ENCODE measurements at regions not wholly inside any gene's neighbourhood (a gene's known extent, or its start where the extent isn't known, plus 50 kb on each side); places are given as distances from the start of the nearest gene placed in this dataset.
"Not testable (repeated sequence)": the region's sequence is repeated elsewhere in the genome, so short reads cannot be mapped to it uniquely, and the experiment has no call there.

GRCh38 chr1:30464187-30464617, 259.2 kb downstream of the MATN1 start:
- no peak for TF ChIP-seq CTCF (IDR thresholded peaks at IDR 0.05; ENCODE audit: low read depth, low read length)
- H3K4me3 ChIP-seq (ENCODE audit: low read depth, low read length) = no peak overlapping the region

GRCh38 chr1:30462826-30463425, 260.5 kb downstream of the MATN1 start:
- Histone ChIP-seq H3K27me3 (ENCODE audit: insufficient read depth, low read depth, severe bottlenecking) (no peaks in the 10 kb centered on the region), H3K36me3 (no peaks in the 10 kb centered on the region), H3K4me3 (ENCODE audit: low read depth, low read length) (no peak overlapping the region), H3K9me3 (ENCODE audit: severe bottlenecking) (no peaks in the 10 kb centered on the region), H3K27ac (no peak overlapping the region)
- TF ChIP-seq CTCF (IDR thresholded peaks at IDR 0.05; ENCODE audit: low read depth, low read length) = no peak
- no peak for DNase-seq

More at GRCh38 chr1:30464187-30464617, 259.2 kb downstream of the MATN1 start:
- Histone ChIP-seq H3K9me3 (ENCODE audit: severe bottlenecking) (no peaks in the 10 kb centered on the region), H3K36me3 (no peaks in the 10 kb centered on the region), H3K27me3 (ENCODE audit: insufficient read depth, low read depth, severe bottlenecking) (no peaks in the 10 kb centered on the region), H3K27ac (no peak overlapping the region)
- DNase-seq = no peak

GRCh38 chr1:30462166-30462565, 261.2 kb downstream of the MATN1 start:
- no peak overlapping the region for H3K27ac ChIP-seq
- no peak for TF ChIP-seq CTCF (IDR thresholded peaks at IDR 0.05; ENCODE audit: low read depth, low read length)

GRCh38 chr1:30461640-30462039, 261.7 kb downstream of the MATN1 start:
- no peak for DNase-seq
- TF ChIP-seq CTCF (IDR thresholded peaks at IDR 0.05; ENCODE audit: low read depth, low read length) = no peak
- H3K4me3 ChIP-seq (ENCODE audit: low read depth, low read length) = no peak overlapping the region
- H3K9me3 ChIP-seq (ENCODE audit: severe bottlenecking) = no peaks in the 10 kb centered on the region
- H3K36me3 ChIP-seq = no peaks in the 10 kb centered on the region
- H3K27me3 ChIP-seq (ENCODE audit: insufficient read depth, low read depth, severe bottlenecking) = no peaks in the 10 kb centered on the region
- no peak overlapping the region for H3K27ac ChIP-seq

More at GRCh38 chr1:30462166-30462565, 261.2 kb downstream of the MATN1 start:
- Histone ChIP-seq H3K9me3 (ENCODE audit: severe bottlenecking) (no peaks in the 10 kb centered on the region), H3K36me3 (no peaks in the 10 kb centered on the region), H3K4me3 (ENCODE audit: low read depth, low read length) (no peak overlapping the region), H3K27me3 (ENCODE audit: insufficient read depth, low read depth, severe bottlenecking) (no peaks in the 10 kb centered on the region)
- no peak for DNase-seq

- Histone ChIP-seq H3K27me3 (ENCODE audit: insufficient read depth, low read depth, severe bottlenecking) (no peaks in the 10 kb centered on the region), H3K4me3 (ENCODE audit: low read depth, low read length) (no peak overlapping the region), H3K36me3 (no peaks in the 10 kb centered on the region), H3K27ac (no peak overlapping the region), H3K9me3 (ENCODE audit: severe bottlenecking) (no peaks in the 10 kb centered on the region)
- no peak for DNase-seq
- no peak for TF ChIP-seq CTCF (IDR thresholded peaks at IDR 0.05; ENCODE audit: low read depth, low read length)
Observed at GRCh38 chr1:30460661-30461060, 262.7 kb downstream of the MATN1 start.

GRCh38 chr1:30458730-30459485, 264.5 kb downstream of the MATN1 start:
- not testable (repeated sequence) for H3K9me3 ChIP-seq (ENCODE audit: severe bottlenecking); H3K36me3 ChIP-seq; DNase-seq; H3K4me3 ChIP-seq (ENCODE audit: low read depth, low read length); H3K27ac ChIP-seq; H3K27me3 ChIP-seq (ENCODE audit: insufficient read depth, low read depth, severe bottlenecking)
